Sigmoid colon (tissue), 6 donors: ENCODE measurements at regions not wholly inside any gene's neighbourhood (a gene's known extent, or its start where the extent isn't known, plus 50 kb on each side); places are given as distances from the start of the nearest gene placed in this dataset.

ENCODE experiments used
- DNase-seq: peaks from one replicate; pipeline ENCODE4 v3.0.0-alpha.2; 2019
- H3K27ac ChIP-seq, 4 donors: fragments of 200-600 bp; sonication (generic); one replicate each; pipeline ENCODE4 v1.5.1; 2016 to 2019; ENCODE audit warnings: mild to moderate bottlenecking in 1 of 4
- H3K27me3 ChIP-seq, 3 donors: fragments of 200-600 bp; sonication (generic); one replicate each; pipeline ENCODE4 v1.5.1; 2019; ENCODE audit warnings: mild to moderate bottlenecking in 1 of 3
- H3K36me3 ChIP-seq, 4 donors: fragments of 200-600 bp; sonication (generic); one replicate each; pipeline ENCODE4 v1.5.1; 2016 to 2019
- H3K4me1 ChIP-seq, 4 donors: fragments of 200-600 bp; sonication (generic); one replicate each; pipeline ENCODE4 v1.5.1; 2017 to 2019
- H3K4me3 ChIP-seq, 4 donors: fragments of 200-600 bp; sonication (generic); one replicate each; pipeline ENCODE4 v1.5.1; 2017 to 2019; ENCODE audit warnings: mild to moderate bottlenecking in 2 of 4, moderate library complexity in 1 of 4
- H3K9me3 ChIP-seq, 4 donors: fragments of 200-600 bp in 3 of 4; sonication (generic) in 3 of 4; one replicate each; pipeline versions ENCODE4 v1.5.1 to v1.6.1; 2013 to 2019
- EP300 ChIP-seq, 4 donors: sonication (generic); formaldehyde crosslinking; IDR thresholded peaks; one replicate each; pipeline ENCODE4 v1.6.1; 2017; ENCODE audit warnings: antibody characterized with exemption in 4 of 4
- POLR2A ChIP-seq, 2 donors: fragments of 450-650 bp; IDR thresholded peaks; one replicate each; pipeline ENCODE4 v1.6.1; 2016; ENCODE audit warnings: antibody characterized with exemption in 2 of 2, mild to moderate bottlenecking in 2 of 2, moderate library complexity in 2 of 2
- POLR2AphosphoS5 ChIP-seq, 4 donors: sonication (generic); formaldehyde crosslinking; IDR thresholded peaks; one replicate each; pipeline ENCODE4 v1.6.1; 2017; ENCODE audit warnings: antibody characterized with exemption in 4 of 4
- WGBS, 2 donors: extraction: QIAGEN DNeasy Blood & Tissue Kit; methylation state at CpG; one replicate each; pipeline ENCODE4 v1.1.7; 2013; 5-methylcytosine and 5-hydroxymethylcytosine counted together
- intact Hi-C: fragments of 100-400 bp; cut with DNase I; formaldehyde crosslinking; loops from one replicate; pipeline ENCODE4 v1.15.1; 2023
- TF ChIP-seq, protein P1 (sequence below), 4 experiments: fragments of 450-650 bp in 3 of 4; fragments of 200-600 bp in 1 of 4; IDR thresholded peaks; one replicate each; pipeline ENCODE4 v1.5.1; 2016 to 2019; ENCODE audit warnings: antibody characterized with exemption in 4 of 4, mild to moderate bottlenecking in 3 of 4, moderate library complexity in 2 of 4
- donor health status: healthy with polysubstance abuse.
- donor health status: healthy.

DNA sequence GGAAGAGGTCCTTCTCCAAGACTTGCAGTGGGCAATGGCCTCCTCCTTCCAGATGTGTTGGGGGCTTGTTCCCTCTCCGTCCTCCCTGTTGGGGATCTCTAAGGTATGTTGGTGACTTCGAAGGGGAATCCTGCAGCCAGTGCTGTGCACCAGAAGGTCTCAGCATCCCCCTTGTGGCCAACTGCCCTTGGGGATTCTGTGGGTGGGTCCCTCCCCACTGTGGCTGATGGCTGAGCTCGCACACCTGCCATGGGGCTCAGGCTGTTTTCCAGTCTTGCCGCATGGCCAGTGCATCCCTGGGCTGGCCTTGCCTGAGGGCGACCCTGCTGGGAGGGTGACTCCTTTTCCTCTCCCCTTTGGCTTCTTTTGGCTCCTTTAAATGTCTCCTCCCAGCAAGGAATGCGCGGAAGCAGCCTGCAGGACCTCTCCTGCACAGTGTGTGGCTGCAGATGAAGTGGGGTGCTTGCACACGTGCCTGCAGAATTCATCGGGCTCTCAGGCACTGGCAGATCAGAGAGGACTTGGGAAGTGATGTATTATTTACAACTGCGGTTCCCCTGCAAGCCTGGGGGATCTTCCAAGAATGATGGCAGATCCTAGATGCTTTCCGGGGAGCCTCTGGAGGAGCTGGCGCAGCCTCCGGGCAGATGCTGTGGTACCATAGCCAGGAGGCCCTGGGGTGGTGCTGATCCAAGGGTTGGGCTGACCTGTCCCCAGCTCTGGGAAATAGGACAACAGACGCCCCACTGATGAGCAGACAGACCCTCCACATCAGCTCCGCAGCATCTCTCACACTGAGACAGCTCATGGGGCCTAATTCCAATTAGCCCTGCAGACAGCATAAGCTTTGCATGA lies 410.0 kb downstream of the TCERG1L start:
- intact Hi-C loops: no loop called here
- H3K9me3 ChIP-seq: no peaks in the 10 kb centered on the region
- 79 to 82% methylated on average over 15 of the region's 15 CpGs for WGBS, 2 donors
- no peaks in the 10 kb centered on the region for H3K36me3 ChIP-seq
- no peak for DNase-seq
- no peak overlapping the region for H3K4me3 ChIP-seq
- H3K27ac ChIP-seq: no peak overlapping the region
- no peaks in the 10 kb centered on the region for H3K4me1 ChIP-seq
- H3K27me3 ChIP-seq: no peaks in the 10 kb centered on the region
- TF ChIP-seq EP300 (IDR thresholded peaks at IDR 0.05): no peak
- TF ChIP-seq POLR2A (IDR thresholded peaks at IDR 0.05): no peak
- TF ChIP-seq, protein P1, sequence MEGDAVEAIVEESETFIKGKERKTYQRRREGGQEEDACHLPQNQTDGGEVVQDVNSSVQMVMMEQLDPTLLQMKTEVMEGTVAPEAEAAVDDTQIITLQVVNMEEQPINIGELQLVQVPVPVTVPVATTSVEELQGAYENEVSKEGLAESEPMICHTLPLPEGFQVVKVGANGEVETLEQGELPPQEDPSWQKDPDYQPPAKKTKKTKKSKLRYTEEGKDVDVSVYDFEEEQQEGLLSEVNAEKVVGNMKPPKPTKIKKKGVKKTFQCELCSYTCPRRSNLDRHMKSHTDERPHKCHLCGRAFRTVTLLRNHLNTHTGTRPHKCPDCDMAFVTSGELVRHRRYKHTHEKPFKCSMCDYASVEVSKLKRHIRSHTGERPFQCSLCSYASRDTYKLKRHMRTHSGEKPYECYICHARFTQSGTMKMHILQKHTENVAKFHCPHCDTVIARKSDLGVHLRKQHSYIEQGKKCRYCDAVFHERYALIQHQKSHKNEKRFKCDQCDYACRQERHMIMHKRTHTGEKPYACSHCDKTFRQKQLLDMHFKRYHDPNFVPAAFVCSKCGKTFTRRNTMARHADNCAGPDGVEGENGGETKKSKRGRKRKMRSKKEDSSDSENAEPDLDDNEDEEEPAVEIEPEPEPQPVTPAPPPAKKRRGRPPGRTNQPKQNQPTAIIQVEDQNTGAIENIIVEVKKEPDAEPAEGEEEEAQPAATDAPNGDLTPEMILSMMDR (IDR thresholded peaks at IDR 0.05): no peak
- no peak for TF ChIP-seq POLR2AphosphoS5 (IDR thresholded peaks at IDR 0.05)

DNA sequence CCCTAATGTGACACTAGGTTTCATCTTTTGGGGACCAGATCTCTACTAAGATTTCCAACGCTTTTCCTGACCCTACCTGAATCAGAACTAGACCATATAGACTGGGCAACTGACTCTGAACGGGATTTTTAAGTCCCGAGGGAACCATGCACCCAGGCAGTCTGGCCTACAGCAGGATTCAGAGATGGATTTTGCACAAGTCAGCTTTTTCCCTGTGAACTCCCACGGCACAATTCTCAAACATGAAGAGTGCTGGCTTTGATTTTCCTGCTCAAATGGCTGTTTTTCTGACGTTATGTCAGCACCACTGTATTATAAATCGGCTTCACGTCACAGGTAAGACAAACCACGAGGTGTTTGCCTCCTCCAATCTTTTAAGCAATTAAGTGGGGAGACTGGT lies 409.1 kb downstream of the TCERG1L start:
- WGBS, 2 donors: 68 to 73% methylated on average over 8 of the region's 8 CpGs
- intact Hi-C loops: no loop called here
- no peak overlapping the region for H3K4me3 ChIP-seq
- H3K27ac ChIP-seq: no peak overlapping the region
- no peak for DNase-seq
- no peaks in the 10 kb centered on the region for H3K4me1 ChIP-seq
- H3K27me3 ChIP-seq: no peaks in the 10 kb centered on the region
- no peaks in the 10 kb centered on the region for H3K9me3 ChIP-seq
- no peaks in the 10 kb centered on the region for H3K36me3 ChIP-seq
- TF ChIP-seq POLR2A (IDR thresholded peaks at IDR 0.05): no peak
- TF ChIP-seq POLR2AphosphoS5 (IDR thresholded peaks at IDR 0.05): no peak
- TF ChIP-seq EP300 (IDR thresholded peaks at IDR 0.05): no peak
- TF ChIP-seq, protein P1 (IDR thresholded peaks at IDR 0.05): no peak

DNA sequence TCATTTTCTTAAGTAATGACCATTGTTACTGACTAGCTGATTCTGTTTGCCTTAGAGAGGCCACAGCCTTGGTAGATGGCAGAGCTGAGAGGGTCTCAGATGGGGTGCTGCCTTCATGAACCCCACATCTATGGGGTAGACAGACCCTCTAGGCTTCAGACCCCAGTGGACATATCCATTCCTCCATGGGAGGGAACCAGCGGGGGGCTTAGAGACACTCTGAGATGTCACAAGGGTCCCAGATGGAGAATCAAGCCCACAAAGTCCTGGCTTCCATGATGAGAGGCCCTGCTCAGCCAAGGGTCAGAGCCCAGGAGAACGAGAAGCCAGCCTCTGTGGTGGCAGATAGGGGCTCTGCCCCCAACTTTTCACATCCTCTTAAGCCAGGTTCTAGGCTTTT lies 408.6 kb downstream of the TCERG1L start:
- Histone ChIP-seq H3K9me3 (no peaks in the 10 kb centered on the region), H3K4me1 (no peaks in the 10 kb centered on the region), H3K4me3 (no peak overlapping the region), H3K36me3 (no peaks in the 10 kb centered on the region), H3K27ac (no peak overlapping the region), H3K27me3 (no peaks in the 10 kb centered on the region)
- intact Hi-C loops: no loop called here
- TF ChIP-seq POLR2A (IDR thresholded peaks at IDR 0.05): no peak
- TF ChIP-seq, protein P1 (IDR thresholded peaks at IDR 0.05): no peak
- no peak for TF ChIP-seq POLR2AphosphoS5 (IDR thresholded peaks at IDR 0.05)
- TF ChIP-seq EP300 (IDR thresholded peaks at IDR 0.05): no peak
- no peak for DNase-seq
- 59 to 75% methylated on average over 2 of the region's 2 CpGs for WGBS, 2 donors

DNA sequence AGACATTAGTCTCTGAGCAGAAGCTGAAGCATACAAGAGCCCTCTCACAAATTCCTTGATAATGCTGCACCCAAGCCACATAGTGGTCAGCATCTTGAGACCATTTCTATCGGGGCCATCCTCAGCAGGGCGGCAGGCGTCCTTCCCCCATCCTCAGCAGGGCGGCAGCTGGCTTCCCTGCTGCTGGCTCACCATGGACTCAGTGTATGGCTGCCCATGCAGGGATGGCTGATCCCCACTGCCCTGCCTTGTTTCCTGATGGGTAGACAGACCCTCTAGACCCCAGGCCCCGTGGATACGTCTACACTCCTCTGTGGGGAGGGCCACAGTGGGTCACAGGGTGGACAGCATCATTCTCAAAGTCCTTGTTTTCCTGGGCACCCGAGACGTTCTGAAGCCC lies 406.8 kb downstream of the TCERG1L start:
- whole genome bisulfite sequencing, 2 donors: 81 to 89% methylated on average over 8 of the region's 8 CpGs

More for the DNA sequence above, 406.8 kb downstream of the TCERG1L start:
- H3K36me3 ChIP-seq: no peaks in the 10 kb centered on the region
- DNase-seq: no peak
- intact Hi-C loops: no loop called here
- TF ChIP-seq POLR2AphosphoS5 (IDR thresholded peaks at IDR 0.05) (no peak), EP300 (IDR thresholded peaks at IDR 0.05) (no peak), POLR2A (IDR thresholded peaks at IDR 0.05) (no peak)
- TF ChIP-seq, protein P1 (IDR thresholded peaks at IDR 0.05): no peak
- H3K4me3 ChIP-seq: no peak overlapping the region
- no peaks in the 10 kb centered on the region for H3K4me1 ChIP-seq
- H3K27me3 ChIP-seq: no peaks in the 10 kb centered on the region
- no peaks in the 10 kb centered on the region for H3K9me3 ChIP-seq
- H3K27ac ChIP-seq: no peak overlapping the region
